Adrenal gland (tissue), 5 donors: ENCODE measurements at regions not wholly inside any gene's neighbourhood (a gene's known extent, or its start where the extent isn't known, plus 50 kb on each side); places are given as distances from the start of the nearest gene placed in this dataset.

ENCODE experiments used
- POLR2A ChIP-seq, 2 donors: fragments of 450-650 bp; IDR thresholded peaks; one replicate each; pipeline ENCODE4 v1.6.1; 2017; ENCODE audit warnings: antibody characterized with exemption in 2 of 2, mild to moderate bottlenecking in 2 of 2, moderate library complexity in 1 of 2
- TF ChIP-seq, protein P1 (sequence below), 6 experiments: fragments of 450-650 bp in 4 of 6; fragments of 200-600 bp in 2 of 6; sonication (generic) in 1 of 6; IDR thresholded peaks; 1 replicate in 5 of 6; 2 replicates in 1 of 6; pipeline versions ENCODE4 v1.5.1 to v1.8.0; 2016 to 2021; ENCODE audit warnings: antibody characterized with exemption in 6 of 6, mild to moderate bottlenecking in 2 of 6, moderate library complexity in 1 of 6
- donor health status: DM: no; HTN: no; CAD: no.

DNA sequence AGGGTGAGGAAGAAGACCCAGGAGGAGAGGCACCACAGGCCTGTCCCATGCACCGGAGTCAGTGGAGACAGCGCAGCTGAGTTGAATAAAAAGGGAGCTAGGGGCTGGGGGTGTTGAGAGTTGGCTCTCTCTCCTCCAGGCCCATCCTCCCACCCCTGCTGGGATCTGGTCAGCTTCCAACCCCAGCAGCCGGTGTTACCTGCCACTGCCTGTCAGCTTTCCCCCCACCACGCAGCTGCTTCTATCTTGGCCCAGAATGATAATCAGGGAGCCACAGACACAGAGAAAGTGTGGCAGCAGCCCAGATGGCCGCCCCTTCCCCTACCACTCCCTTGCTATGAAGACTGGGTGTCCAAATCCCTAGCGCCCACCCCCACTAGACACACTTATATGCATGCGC, 120.6 kb upstream of the RPL38 start:
- TF ChIP-seq, protein P1, sequence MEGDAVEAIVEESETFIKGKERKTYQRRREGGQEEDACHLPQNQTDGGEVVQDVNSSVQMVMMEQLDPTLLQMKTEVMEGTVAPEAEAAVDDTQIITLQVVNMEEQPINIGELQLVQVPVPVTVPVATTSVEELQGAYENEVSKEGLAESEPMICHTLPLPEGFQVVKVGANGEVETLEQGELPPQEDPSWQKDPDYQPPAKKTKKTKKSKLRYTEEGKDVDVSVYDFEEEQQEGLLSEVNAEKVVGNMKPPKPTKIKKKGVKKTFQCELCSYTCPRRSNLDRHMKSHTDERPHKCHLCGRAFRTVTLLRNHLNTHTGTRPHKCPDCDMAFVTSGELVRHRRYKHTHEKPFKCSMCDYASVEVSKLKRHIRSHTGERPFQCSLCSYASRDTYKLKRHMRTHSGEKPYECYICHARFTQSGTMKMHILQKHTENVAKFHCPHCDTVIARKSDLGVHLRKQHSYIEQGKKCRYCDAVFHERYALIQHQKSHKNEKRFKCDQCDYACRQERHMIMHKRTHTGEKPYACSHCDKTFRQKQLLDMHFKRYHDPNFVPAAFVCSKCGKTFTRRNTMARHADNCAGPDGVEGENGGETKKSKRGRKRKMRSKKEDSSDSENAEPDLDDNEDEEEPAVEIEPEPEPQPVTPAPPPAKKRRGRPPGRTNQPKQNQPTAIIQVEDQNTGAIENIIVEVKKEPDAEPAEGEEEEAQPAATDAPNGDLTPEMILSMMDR (IDR thresholded peaks at IDR 0.05) = no peak
- no peak for TF ChIP-seq POLR2A (IDR thresholded peaks at IDR 0.05)
